Endothelial cell (in vitro differentiated cells): ENCODE measurements at regions not wholly inside any gene's neighbourhood (a gene's known extent, or its start where the extent isn't known, plus 50 kb on each side); places are given as distances from the start of the nearest gene placed in this dataset.

Experiments
- DNase-seq: peaks from one replicate; pipeline ENCODE4 v3.0.0; 2021; ENCODE audit warnings: low spot score
- H3K27ac Mint-ChIP-seq: one replicate; pipeline ENCODE4 v1.8.0; 2021; ENCODE audit warnings: mixed read lengths, inconsistent platforms; ENCODE audit not compliant: unreplicated experiment
- H3K27me3 Mint-ChIP-seq: one replicate; pipeline ENCODE4 v1.8.0; 2021; ENCODE audit warnings: mild to moderate bottlenecking, moderate library complexity, mixed read lengths, inconsistent platforms; ENCODE audit not compliant: unreplicated experiment
- H3K36me3 Mint-ChIP-seq: one replicate; pipeline ENCODE4 v1.8.0; 2021; ENCODE audit warnings: mild to moderate bottlenecking, low read depth, mixed read lengths, inconsistent platforms; ENCODE audit not compliant: unreplicated experiment
- H3K4me1 Mint-ChIP-seq: one replicate; pipeline ENCODE4 v1.8.0; 2021; ENCODE audit warnings: mild to moderate bottlenecking, mixed read lengths, inconsistent platforms; ENCODE audit not compliant: unreplicated experiment
- H3K4me3 Mint-ChIP-seq: one replicate; pipeline ENCODE4 v1.8.0; 2021; ENCODE audit warnings: mild to moderate bottlenecking, mixed read lengths, inconsistent platforms; ENCODE audit not compliant: unreplicated experiment
- H3K9me3 Mint-ChIP-seq: one replicate; pipeline ENCODE4 v1.8.0; 2021; ENCODE audit warnings: mixed read lengths, inconsistent platforms; ENCODE audit not compliant: unreplicated experiment
- TF ChIP-seq, protein P1 (sequence below): fragments of 200-600 bp; sonication (generic); IDR thresholded peaks from one replicate; pipeline ENCODE4 v1.5.0; 2021; ENCODE audit warnings: antibody characterized with exemption; ENCODE audit not compliant: unreplicated experiment

DNA sequence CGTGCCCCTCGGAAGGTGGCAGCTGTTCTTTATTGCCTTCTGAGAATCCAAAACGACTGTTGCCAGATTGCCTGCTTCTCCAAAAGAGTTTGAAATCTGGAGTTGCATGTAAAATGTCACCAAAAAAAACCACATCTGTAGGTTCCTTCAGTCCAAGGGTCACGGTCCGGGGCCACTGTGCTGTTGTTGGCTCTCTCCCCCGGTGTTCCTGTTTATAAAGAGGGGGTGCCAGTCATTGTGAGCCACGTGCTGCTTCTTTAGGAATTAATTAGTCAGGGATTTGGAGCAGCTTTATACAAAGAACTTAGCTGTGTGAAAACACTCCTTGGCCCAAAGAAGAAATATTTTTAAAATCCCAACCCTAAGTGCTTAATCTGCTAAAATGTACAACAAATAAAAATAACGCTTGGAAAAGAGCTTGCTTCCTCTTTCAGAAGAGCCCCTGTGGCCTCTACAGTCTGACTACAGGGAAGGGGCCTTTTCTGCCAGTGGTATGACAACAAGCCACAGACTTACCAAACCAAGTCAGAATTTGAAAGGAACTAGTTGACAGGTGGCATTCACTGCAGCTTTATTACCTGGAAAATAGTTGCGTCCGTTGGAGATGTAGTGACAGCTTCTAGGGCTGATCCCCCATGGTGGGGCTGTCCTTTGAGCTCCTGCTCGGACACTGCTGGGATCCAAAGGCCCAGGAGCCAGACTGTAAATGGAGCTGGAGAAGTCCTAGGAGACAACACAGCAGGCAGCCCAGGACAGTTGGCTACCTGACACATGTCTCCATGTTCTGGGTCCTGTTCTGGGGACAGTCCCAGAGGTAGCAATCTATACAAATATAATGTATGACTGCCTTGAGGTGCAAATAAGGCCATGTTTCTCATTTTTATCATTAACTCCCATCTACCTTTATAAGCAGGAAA lies 84.5 kb upstream of the SLC1A4 start:
- TF ChIP-seq, protein P1, sequence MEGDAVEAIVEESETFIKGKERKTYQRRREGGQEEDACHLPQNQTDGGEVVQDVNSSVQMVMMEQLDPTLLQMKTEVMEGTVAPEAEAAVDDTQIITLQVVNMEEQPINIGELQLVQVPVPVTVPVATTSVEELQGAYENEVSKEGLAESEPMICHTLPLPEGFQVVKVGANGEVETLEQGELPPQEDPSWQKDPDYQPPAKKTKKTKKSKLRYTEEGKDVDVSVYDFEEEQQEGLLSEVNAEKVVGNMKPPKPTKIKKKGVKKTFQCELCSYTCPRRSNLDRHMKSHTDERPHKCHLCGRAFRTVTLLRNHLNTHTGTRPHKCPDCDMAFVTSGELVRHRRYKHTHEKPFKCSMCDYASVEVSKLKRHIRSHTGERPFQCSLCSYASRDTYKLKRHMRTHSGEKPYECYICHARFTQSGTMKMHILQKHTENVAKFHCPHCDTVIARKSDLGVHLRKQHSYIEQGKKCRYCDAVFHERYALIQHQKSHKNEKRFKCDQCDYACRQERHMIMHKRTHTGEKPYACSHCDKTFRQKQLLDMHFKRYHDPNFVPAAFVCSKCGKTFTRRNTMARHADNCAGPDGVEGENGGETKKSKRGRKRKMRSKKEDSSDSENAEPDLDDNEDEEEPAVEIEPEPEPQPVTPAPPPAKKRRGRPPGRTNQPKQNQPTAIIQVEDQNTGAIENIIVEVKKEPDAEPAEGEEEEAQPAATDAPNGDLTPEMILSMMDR = no peak
- Mint-ChIP-seq H3K27ac (no peak overlapping the region), H3K9me3 (no peaks in the 10 kb centered on the region), H3K36me3 (no peaks in the 10 kb centered on the region), H3K4me3 (no peak overlapping the region), H3K4me1 (peaks cover 20% of the 10 kb centered on the region), H3K27me3 (peaks cover 3% of the 10 kb centered on the region)
- no peak for DNase-seq

DNA sequence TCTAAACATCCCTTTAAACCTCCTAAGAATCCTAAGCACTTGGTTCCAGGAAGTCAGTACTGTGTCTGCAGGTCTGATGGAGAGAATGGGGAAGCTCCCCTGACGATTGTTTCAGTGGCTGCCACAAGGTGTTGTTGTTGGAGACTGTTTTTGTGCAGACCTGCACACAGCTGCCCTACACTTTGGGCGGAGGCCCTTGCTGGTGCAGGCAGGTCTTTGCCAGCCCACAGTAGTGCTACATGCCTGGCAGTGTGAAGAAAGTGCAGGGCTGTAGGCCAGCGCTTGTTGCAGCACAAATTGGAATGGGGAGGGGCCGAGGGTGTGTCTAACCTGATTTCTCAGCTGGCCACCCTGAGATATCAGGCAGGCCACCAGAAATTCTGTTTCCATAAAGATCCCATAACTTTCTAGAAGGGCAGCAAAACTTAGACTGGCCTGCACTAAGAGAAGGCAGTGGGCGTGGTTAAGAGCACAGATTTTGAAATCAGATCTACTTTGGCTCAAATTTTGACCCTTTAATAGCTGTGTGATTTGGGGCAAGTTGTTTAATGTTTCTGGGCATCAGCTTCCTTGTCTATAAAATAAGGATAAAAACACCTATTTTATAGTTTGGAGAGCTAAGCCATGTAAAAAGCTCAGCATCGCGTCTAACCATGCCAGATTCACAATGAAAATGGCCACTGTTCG lies 83.7 kb upstream of the SLC1A4 start:
- TF ChIP-seq, protein P1 = no peak
- no peak overlapping the region for H3K4me3 Mint-ChIP-seq
- no peaks in the 10 kb centered on the region for H3K9me3 Mint-ChIP-seq
- no peak for DNase-seq
- peaks cover 4% of the 10 kb centered on the region for H3K27me3 Mint-ChIP-seq
- H3K27ac Mint-ChIP-seq = no peak overlapping the region
- peaks cover 20% of the 10 kb centered on the region for H3K4me1 Mint-ChIP-seq
- H3K36me3 Mint-ChIP-seq = no peaks in the 10 kb centered on the region

DNA sequence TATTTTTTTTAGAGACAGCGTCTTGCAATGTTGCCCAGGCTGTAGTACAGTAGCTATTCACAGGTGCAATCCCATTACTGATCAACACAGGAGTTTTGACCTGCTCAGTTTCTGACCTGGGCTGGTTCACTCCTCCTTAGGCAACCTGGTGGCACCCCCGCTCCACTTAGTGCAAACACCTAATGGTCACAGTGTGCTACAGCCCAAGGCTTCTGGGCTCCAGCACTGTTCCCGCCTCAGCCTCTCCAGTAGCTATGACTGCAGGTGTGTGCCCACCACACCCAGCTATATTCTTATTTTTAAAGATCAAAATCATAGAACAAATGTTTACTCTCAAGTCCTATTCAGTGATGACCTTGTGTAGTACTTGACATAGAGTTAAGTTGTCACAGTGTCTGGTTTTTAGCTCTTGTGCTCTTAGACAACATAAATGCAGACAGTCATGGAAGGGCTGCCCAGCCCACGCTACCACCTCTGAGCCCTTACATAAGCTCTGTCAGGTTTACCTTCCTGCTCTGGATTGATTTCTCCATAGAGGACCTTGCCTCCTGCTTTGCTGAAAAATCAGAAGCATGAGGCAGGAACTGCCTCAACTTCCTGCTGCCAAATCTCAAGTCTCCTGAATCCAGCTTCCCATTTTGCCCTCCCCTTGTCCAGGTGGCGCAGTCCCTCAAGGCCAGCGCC lies 82.2 kb upstream of the SLC1A4 start:
- H3K27ac Mint-ChIP-seq = peak overlapping the region; percentile 5
- H3K4me1 Mint-ChIP-seq = peaks cover 25% of the 10 kb centered on the region
- no peak for DNase-seq
- H3K9me3 Mint-ChIP-seq = no peaks in the 10 kb centered on the region
- TF ChIP-seq, protein P1 = no peak
- H3K4me3 Mint-ChIP-seq = no peak overlapping the region
- peaks cover 3% of the 10 kb centered on the region for H3K27me3 Mint-ChIP-seq
- no peaks in the 10 kb centered on the region for H3K36me3 Mint-ChIP-seq

DNA sequence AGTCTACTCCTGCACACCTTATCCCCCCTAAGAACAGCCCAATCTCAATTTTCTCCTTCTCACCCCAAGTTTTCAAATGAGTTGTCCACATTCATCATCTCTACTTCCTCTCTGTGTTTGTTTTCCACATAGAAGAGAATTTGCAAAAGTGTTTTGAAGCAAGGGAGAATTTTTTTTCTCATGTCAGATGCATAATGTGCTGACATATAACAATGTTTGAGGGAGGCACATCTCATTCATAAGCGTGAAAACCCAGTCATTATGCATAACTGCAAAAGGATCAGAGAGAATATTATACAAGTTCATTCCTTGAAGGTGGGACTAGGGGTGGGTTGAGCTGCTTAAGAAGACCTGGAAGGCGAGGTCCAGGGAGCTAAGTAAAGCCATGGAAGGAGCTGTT lies 80.8 kb upstream of the SLC1A4 start:
- Mint-ChIP-seq H3K27ac (no peak overlapping the region), H3K27me3 (peaks cover 6% of the 10 kb centered on the region), H3K4me1 (peaks cover 21% of the 10 kb centered on the region), H3K4me3 (no peak overlapping the region), H3K36me3 (no peaks in the 10 kb centered on the region), H3K9me3 (no peaks in the 10 kb centered on the region)
- DNase-seq = no peak
- TF ChIP-seq, protein P1 = no peak
